BLaER1 (cell line): ENCODE measurements at regions not wholly inside any gene's neighbourhood (a gene's known extent, or its start where the extent isn't known, plus 50 kb on each side); places are given as distances from the start of the nearest gene placed in this dataset.
"Not testable (repeated sequence)": the region's sequence is repeated elsewhere in the genome, so short reads cannot be mapped to it uniquely, and the experiment has no call there.

Source experiments
- H3K27ac ChIP-seq: shearing (Covaris generic); formaldehyde crosslinking; 2 replicates; pipeline ENCODE4 v1.8.1; 2022
- H3K27me3 ChIP-seq: shearing (Covaris generic); formaldehyde crosslinking; 2 replicates; pipeline ENCODE4 v1.8.1; 2022
- H3K36me3 ChIP-seq: shearing (Covaris generic); formaldehyde crosslinking; 2 replicates; pipeline ENCODE4 v1.8.1; 2022
- H3K4me1 ChIP-seq: shearing (Covaris generic); formaldehyde crosslinking; 2 replicates; pipeline ENCODE4 v1.8.1; 2022
- H3K4me2 ChIP-seq: shearing (Covaris generic); formaldehyde crosslinking; 2 replicates; pipeline ENCODE4 v1.8.1; 2022
- H3K4me3 ChIP-seq: shearing (Covaris generic); formaldehyde crosslinking; 2 replicates; pipeline ENCODE4 v1.8.1; 2022
- H3K9ac ChIP-seq: shearing (Covaris generic); formaldehyde crosslinking; 2 replicates; pipeline ENCODE4 v1.8.1; 2022
- H3K9me3 ChIP-seq: shearing (Covaris generic); formaldehyde crosslinking; 2 replicates; pipeline ENCODE4 v1.8.1; 2022
- H4K20me1 ChIP-seq: shearing (Covaris generic); formaldehyde crosslinking; 2 replicates; pipeline ENCODE4 v1.8.1; 2022
- Cebpa-rat ChIP-seq: shearing (Covaris generic); IDR thresholded peaks from 2 replicates; pipeline ENCODE4 v1.8.1; 2022

GRCh38 chr3:33956206-33956605, 157.8 kb downstream of the PDCD6IP start:
- Histone ChIP-seq H3K9me3 (no peaks in the 10 kb centered on the region), H3K27ac (no peak overlapping the region), H4K20me1 (no peaks in the 10 kb centered on the region), H3K4me2 (no peak overlapping the region), H3K4me3 (no peak overlapping the region), H3K4me1 (no peaks in the 10 kb centered on the region), H3K9ac (no peak overlapping the region), H3K36me3 (no peaks in the 10 kb centered on the region), H3K27me3 (no peaks in the 10 kb centered on the region)
- no peak for TF ChIP-seq Cebpa-rat

- Histone ChIP-seq H3K27ac (no peak overlapping the region), H3K27me3 (no peaks in the 10 kb centered on the region), H3K4me3 (no peak overlapping the region), H3K36me3 (no peaks in the 10 kb centered on the region), H3K4me1 (no peaks in the 10 kb centered on the region), H3K4me2 (no peak overlapping the region), H3K9ac (no peak overlapping the region), H3K9me3 (no peaks in the 10 kb centered on the region), H4K20me1 (no peaks in the 10 kb centered on the region)
- TF ChIP-seq Cebpa-rat, result no peak
Observed at GRCh38 chr3:33956776-33957175, 158.3 kb downstream of the PDCD6IP start.

GRCh38 chr3:33957176-33957575, 158.7 kb downstream of the PDCD6IP start:
- TF ChIP-seq Cebpa-rat, result no peak
- Histone ChIP-seq H4K20me1 (no peaks in the 10 kb centered on the region), H3K4me1 (no peaks in the 10 kb centered on the region), H3K9ac (no peak overlapping the region), H3K4me3 (no peak overlapping the region), H3K9me3 (no peaks in the 10 kb centered on the region), H3K4me2 (no peak overlapping the region), H3K27me3 (no peaks in the 10 kb centered on the region), H3K27ac (no peak overlapping the region), H3K36me3 (no peaks in the 10 kb centered on the region)

GRCh38 chr3:33958661-33959060, 160.2 kb downstream of the PDCD6IP start:
- no peak for TF ChIP-seq Cebpa-rat

GRCh38 chr3:33962396-33962795, 164.0 kb downstream of the PDCD6IP start:
- H4K20me1 ChIP-seq, result no peaks in the 10 kb centered on the region
- TF ChIP-seq Cebpa-rat, result no peak
- no peak overlapping the region for H3K9ac ChIP-seq
- H3K4me2 ChIP-seq, result no peak overlapping the region
- H3K27me3 ChIP-seq, result no peaks in the 10 kb centered on the region
- no peak overlapping the region for H3K4me3 ChIP-seq
- H3K36me3 ChIP-seq, result no peaks in the 10 kb centered on the region
- no peaks in the 10 kb centered on the region for H3K4me1 ChIP-seq
- H3K27ac ChIP-seq, result no peak overlapping the region
- no peaks in the 10 kb centered on the region for H3K9me3 ChIP-seq

More at GRCh38 chr3:33958661-33959060, 160.2 kb downstream of the PDCD6IP start:
- no peaks in the 10 kb centered on the region for H3K4me1 ChIP-seq
- no peak overlapping the region for H3K9ac ChIP-seq
- H3K27ac ChIP-seq, result no peak overlapping the region
- H4K20me1 ChIP-seq, result no peaks in the 10 kb centered on the region
- H3K9me3 ChIP-seq, result no peaks in the 10 kb centered on the region
- no peak overlapping the region for H3K4me2 ChIP-seq
- H3K27me3 ChIP-seq, result no peaks in the 10 kb centered on the region
- H3K36me3 ChIP-seq, result no peaks in the 10 kb centered on the region
- no peak overlapping the region for H3K4me3 ChIP-seq

- H3K36me3 ChIP-seq, H3K4me2 ChIP-seq, H3K4me1 ChIP-seq, H3K27me3 ChIP-seq, H3K4me3 ChIP-seq, H3K9ac ChIP-seq, H3K27ac ChIP-seq, H4K20me1 ChIP-seq: not testable (repeated sequence)
- peaks cover 15% of the 10 kb centered on the region for H3K9me3 ChIP-seq
Observed at GRCh38 chr3:33970180-33970579, 171.8 kb downstream of the PDCD6IP start.

GRCh38 chr3:33971055-33971454, 172.6 kb downstream of the PDCD6IP start:
- no peak for TF ChIP-seq Cebpa-rat
- H3K27ac ChIP-seq, result no peak overlapping the region
- H3K9ac ChIP-seq, result no peak overlapping the region
- no peak overlapping the region for H3K4me3 ChIP-seq
- no peaks in the 10 kb centered on the region for H3K4me1 ChIP-seq
- peaks cover 15% of the 10 kb centered on the region for H3K9me3 ChIP-seq
- no peaks in the 10 kb centered on the region for H3K27me3 ChIP-seq
- no peak overlapping the region for H3K4me2 ChIP-seq
- H4K20me1 ChIP-seq, result no peaks in the 10 kb centered on the region
- no peaks in the 10 kb centered on the region for H3K36me3 ChIP-seq

GRCh38 chr3:33975463-33975862, 177.0 kb downstream of the PDCD6IP start:
- no peak overlapping the region for H3K4me2 ChIP-seq
- no peaks in the 10 kb centered on the region for H3K36me3 ChIP-seq
- no peak for TF ChIP-seq Cebpa-rat
- H3K27me3 ChIP-seq, result no peaks in the 10 kb centered on the region
- H4K20me1 ChIP-seq, result no peaks in the 10 kb centered on the region
- H3K4me1 ChIP-seq, result no peaks in the 10 kb centered on the region
- H3K9ac ChIP-seq, result no peak overlapping the region
- H3K4me3 ChIP-seq, result no peak overlapping the region
- peaks cover 7% of the 10 kb centered on the region for H3K9me3 ChIP-seq
- no peak overlapping the region for H3K27ac ChIP-seq

- Histone ChIP-seq H3K4me3 (no peak overlapping the region), H3K36me3 (no peaks in the 10 kb centered on the region), H3K9ac (no peak overlapping the region), H3K27ac (no peak overlapping the region), H3K27me3 (no peaks in the 10 kb centered on the region), H3K4me1 (no peaks in the 10 kb centered on the region), H3K4me2 (no peak overlapping the region), H4K20me1 (no peaks in the 10 kb centered on the region), H3K9me3 (no peaks in the 10 kb centered on the region)
- no peak for TF ChIP-seq Cebpa-rat
Observed at GRCh38 chr3:33977227-33977626, 178.8 kb downstream of the PDCD6IP start.

- Histone ChIP-seq H3K27me3 (no peaks in the 10 kb centered on the region), H3K4me2 (no peak overlapping the region), H3K9ac (no peak overlapping the region), H3K4me3 (no peak overlapping the region), H3K4me1 (0 out of 2 replicates have a peak, but pooled peaks cover 5% of the 10 kb centered on the region), H3K9me3 (no peaks in the 10 kb centered on the region), H3K27ac (no peak overlapping the region), H3K36me3 (no peaks in the 10 kb centered on the region), H4K20me1 (no peaks in the 10 kb centered on the region)
- no peak for TF ChIP-seq Cebpa-rat
Observed at GRCh38 chr3:33980252-33980651, 181.8 kb downstream of the PDCD6IP start.

GRCh38 chr3:33982269-33982798, 183.9 kb downstream of the PDCD6IP start:
- Histone ChIP-seq H3K27me3 (no peaks in the 10 kb centered on the region), H3K27ac (no peak overlapping the region), H3K4me1 (0 out of 2 replicates have a peak, but pooled peaks cover 5% of the 10 kb centered on the region), H4K20me1 (no peaks in the 10 kb centered on the region), H3K36me3 (no peaks in the 10 kb centered on the region), H3K9me3 (peaks cover 4% of the 10 kb centered on the region; the same call in 1 of the 2 replicates), H3K4me2 (no peak overlapping the region), H3K4me3 (no peak overlapping the region), H3K9ac (no peak overlapping the region)
- no peak for TF ChIP-seq Cebpa-rat

- not testable (repeated sequence) for H3K27ac ChIP-seq, H3K4me2 ChIP-seq, H3K9ac ChIP-seq, H3K4me1 ChIP-seq, H3K27me3 ChIP-seq, H3K36me3 ChIP-seq, H4K20me1 ChIP-seq, H3K4me3 ChIP-seq
- peaks cover 11% of the 10 kb centered on the region; the same call in 1 of the 2 replicates for H3K9me3 ChIP-seq
Observed at GRCh38 chr3:33982949-33983348, 184.5 kb downstream of the PDCD6IP start.
